ENCODE measurements at regions not wholly inside any gene's neighbourhood (a gene's known extent, or its start where the extent isn't known, plus 50 kb on each side); places are given as distances from the start of the nearest gene placed in this dataset.

- no peak overlapping the region for H4K8ac ChIP-seq (replicated peaks; ENCODE audit: insufficient read length, low read depth, low read length)
- no peak overlapping the region for H3K4me2 ChIP-seq (ENCODE audit: insufficient read depth, insufficient read length, low read length)
- no peak overlapping the region for H2BK20ac ChIP-seq (ENCODE audit: low read depth, low read length, poor library complexity, severe bottlenecking)
- no CpG with 5 or more reads among the region's 3 CpGs for WGBS (ENCODE audit: extremely low coverage, insufficient read length, low lambda C conversion rate)
- no peaks in the 10 kb centered on the region for H3K27me3 ChIP-seq (ENCODE audit: insufficient read depth, low read length)
- TF ChIP-seq CTCF (conservative IDR thresholded peaks at IDR 0.05) = no peak
- H2BK5ac ChIP-seq (ENCODE audit: insufficient read length, low read length) = no peak overlapping the region
- no peak overlapping the region for H3K27ac Mint-ChIP-seq
- no peak overlapping the region for H2BK15ac ChIP-seq (ENCODE audit: low read depth, low read length)
- no peaks in the 10 kb centered on the region for H3K79me2 ChIP-seq (ENCODE audit: insufficient read depth, low read length)
- H3K4me1 Mint-ChIP-seq = no peaks in the 10 kb centered on the region
- no peak overlapping the region for H2BK12ac ChIP-seq (ENCODE audit: insufficient read length, low read depth, low read length)
- no peaks in the 10 kb centered on the region for H3K27me3 Mint-ChIP-seq (ENCODE audit: low read depth)
- no peak overlapping the region for H4K5ac ChIP-seq (ENCODE audit: insufficient read length, low read depth, low read length)
- no peak overlapping the region for H3K27ac ChIP-seq (ENCODE audit: insufficient read length, low read depth, low read length)
- H3K23ac ChIP-seq (ENCODE audit: insufficient read length, low read depth, low read length) = no peak overlapping the region
- H4K91ac ChIP-seq (ENCODE audit: insufficient read length, low read depth, low read length) = no peak overlapping the region
- H3K9me3 ChIP-seq (ENCODE audit: control insufficient read depth, low read depth, low read length) = no peaks in the 10 kb centered on the region
- H3K4me3 Mint-ChIP-seq = no peak overlapping the region
- no peak for DNase-seq
- H3K4me1 ChIP-seq (ENCODE audit: insufficient read depth, low read length) = no peaks in the 10 kb centered on the region
- no peaks in the 10 kb centered on the region; a peak in 2 of 7 replicates for H3K36me3 Mint-ChIP-seq (ENCODE audit: insufficient read depth in 1 of 3, low read depth in 3 of 3)
- 0 out of 5 replicates have a peak, but pooled peaks cover 0 to 2% of the 10 kb centered on the region in 2 experiments for H3K9me3 Mint-ChIP-seq
- H2AK5ac ChIP-seq (ENCODE audit: insufficient read length, low read length) = no peak overlapping the region
- H3K9ac ChIP-seq (ENCODE audit: extremely low read depth, insufficient read length, low read length) = no peak overlapping the region
- H2BK120ac ChIP-seq (ENCODE audit: low read depth, low read length, poor library complexity, severe bottlenecking) = no peak overlapping the region
- no peaks in the 10 kb centered on the region for H4K20me1 ChIP-seq (ENCODE audit: control insufficient read depth, insufficient read depth, insufficient read length)
- no peaks in the 10 kb centered on the region for H3K79me1 ChIP-seq (ENCODE audit: insufficient read depth, low read depth, low read length, poor library complexity, severe bottlenecking)
- no peak overlapping the region for H3K18ac ChIP-seq (ENCODE audit: insufficient read length, low read depth, low read length)
- H3K4ac ChIP-seq (ENCODE audit: low read depth, low read length) = no peak overlapping the region
- no peak overlapping the region for H3K14ac ChIP-seq (ENCODE audit: insufficient read depth, low read length)
- H3T11ph ChIP-seq (ENCODE audit: low read length) = no peak overlapping the region
- no peak overlapping the region for H3K56ac ChIP-seq (ENCODE audit: insufficient read length, low read depth, low read length)
- H3K23me2 ChIP-seq (ENCODE audit: insufficient read length, low read depth, low read length, poor library complexity, severe bottlenecking) = no peaks in the 10 kb centered on the region
- no peak overlapping the region for H2AFZ ChIP-seq (ENCODE audit: low read length)
These were observed 1317.6 kb downstream of the PCDH9 start for GRCh38 chr13:65912516-65912915.
